Myocyte (in vitro differentiated cells): ENCODE measurements at regions not wholly inside any gene's neighbourhood (a gene's known extent, or its start where the extent isn't known, plus 50 kb on each side); places are given as distances from the start of the nearest gene placed in this dataset.

Experiments used
- DNase-seq: peaks from one replicate; pipeline ENCODE4 v3.0.0-alpha.2; 2012; ENCODE audit warnings: low read depth

- DNase-seq: no peak
These were observed 59.5 kb upstream of the SUCLG2 start for GRCh38 chr3:67713764-67714469.

- DNase-seq: no peak
These were observed 57.8 kb upstream of the SUCLG2 start for GRCh38 chr3:67712259-67712658.

GRCh38 chr3:67710396-67710795 lies 56.0 kb upstream of the SUCLG2 start:
- no peak for DNase-seq

DNA sequence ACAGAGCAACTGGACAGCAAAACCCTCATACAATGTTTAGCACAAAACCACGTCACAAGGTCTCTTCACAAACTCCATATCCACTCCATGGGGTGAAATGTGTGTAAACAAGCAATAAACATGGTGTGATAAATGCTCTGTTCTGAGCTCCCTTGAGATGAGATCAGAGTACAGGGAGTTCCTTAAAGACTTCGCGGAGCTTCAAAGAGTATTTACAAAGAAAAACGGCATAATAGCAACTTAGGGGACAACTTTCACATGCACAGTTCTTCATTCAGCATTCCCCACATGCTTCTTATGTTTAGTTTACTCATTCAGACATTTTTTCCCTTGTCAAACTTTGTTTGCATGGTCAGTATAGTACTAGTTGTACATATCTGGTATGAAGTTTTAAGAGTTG lies 52.5 kb upstream of the SUCLG2 start:
- no peak for DNase-seq

DNA sequence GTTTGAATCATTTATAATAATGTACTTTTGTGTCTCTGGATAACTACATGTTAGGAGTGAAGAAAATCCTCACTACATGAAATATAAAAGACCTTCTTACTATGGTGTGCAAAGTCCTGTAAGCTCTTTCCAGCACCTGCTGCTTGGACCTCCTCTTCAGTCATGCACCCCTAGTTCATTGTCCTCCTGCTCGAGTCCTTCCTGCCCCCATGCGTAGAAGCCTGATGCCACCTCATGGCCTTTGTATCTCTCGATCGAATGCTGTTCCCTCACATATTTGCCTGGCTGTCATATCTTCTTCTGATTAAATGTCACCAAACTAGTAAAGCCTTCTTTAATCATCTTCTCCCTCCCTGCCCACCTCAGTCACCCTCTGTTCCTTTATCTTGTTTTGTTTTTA lies 49.9 kb upstream of the SUCLG2 start:
- no peak for DNase-seq
